WERI-Rb-1 (cell line): ENCODE measurements at regions not wholly inside any gene's neighbourhood (a gene's known extent, or its start where the extent isn't known, plus 50 kb on each side); places are given as distances from the start of the nearest gene placed in this dataset.

ENCODE experiments used
- DNase-seq: peaks from one replicate; pipeline ENCODE4 v3.0.0-alpha.2; 2020
- H3K27ac ChIP-seq: fragments of 250-450 bp; sonication (Bioruptor Pico); 2 replicates; pipeline ENCODE4 v1.5.1; 2020; ENCODE audit warnings: mild to moderate bottlenecking, moderate library complexity
- H3K27me3 ChIP-seq: fragments of 250-450 bp; sonication (Bioruptor Pico); 2 replicates; pipeline ENCODE4 v1.5.1; 2021; ENCODE audit warnings: mild to moderate bottlenecking, low read depth, moderate library complexity; ENCODE audit not compliant: insufficient read depth, severe bottlenecking
- H3K36me3 ChIP-seq: fragments of 250-450 bp; sonication (Bioruptor Pico); 2 replicates; pipeline ENCODE4 v1.5.1; 2020; ENCODE audit warnings: mild to moderate bottlenecking, moderate library complexity
- H3K4me3 ChIP-seq: 2 replicates; pipeline ENCODE4 v1.5.1; 2011; ENCODE audit warnings: low read depth, mild to moderate bottlenecking, control low read depth, low read length
- H3K9me3 ChIP-seq: fragments of 250-450 bp; sonication (Bioruptor Pico); 2 replicates; pipeline ENCODE4 v1.5.1; 2021; ENCODE audit warnings: mild to moderate bottlenecking, moderate library complexity; ENCODE audit not compliant: severe bottlenecking
- TF ChIP-seq, protein P1 (sequence below): IDR thresholded peaks from 2 replicates; pipeline ENCODE4 v1.5.1; 2011; ENCODE audit warnings: low read depth, mild to moderate bottlenecking, control low read depth, inconsistent platforms, low read length

DNA sequence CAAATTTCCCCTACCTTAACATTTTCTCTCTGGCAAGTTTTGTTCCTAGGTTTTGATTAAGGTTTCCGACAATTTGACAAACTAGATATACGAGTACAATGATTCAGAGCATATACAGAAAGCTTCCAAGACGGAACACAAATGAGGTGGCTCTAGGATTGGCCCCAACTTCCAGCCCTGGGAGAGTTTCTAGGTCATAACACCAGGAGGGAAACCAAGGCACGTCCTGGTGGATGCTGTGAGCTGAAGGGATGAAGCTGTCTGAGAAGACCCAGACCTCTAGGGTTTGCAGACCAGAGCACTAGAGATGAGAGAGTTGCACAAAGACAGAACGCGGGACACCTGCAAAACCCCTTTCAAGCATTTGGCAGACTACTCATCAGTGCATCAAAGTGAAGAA is 51.5 kb upstream of the CAND1 start:
- Histone ChIP-seq H3K36me3 (no peaks in the 10 kb centered on the region), H3K27me3 (no peaks in the 10 kb centered on the region), H3K4me3 (no peak overlapping the region), H3K9me3 (peaks cover 4% of the 10 kb centered on the region), H3K27ac (no peak overlapping the region)
- TF ChIP-seq, protein P1, sequence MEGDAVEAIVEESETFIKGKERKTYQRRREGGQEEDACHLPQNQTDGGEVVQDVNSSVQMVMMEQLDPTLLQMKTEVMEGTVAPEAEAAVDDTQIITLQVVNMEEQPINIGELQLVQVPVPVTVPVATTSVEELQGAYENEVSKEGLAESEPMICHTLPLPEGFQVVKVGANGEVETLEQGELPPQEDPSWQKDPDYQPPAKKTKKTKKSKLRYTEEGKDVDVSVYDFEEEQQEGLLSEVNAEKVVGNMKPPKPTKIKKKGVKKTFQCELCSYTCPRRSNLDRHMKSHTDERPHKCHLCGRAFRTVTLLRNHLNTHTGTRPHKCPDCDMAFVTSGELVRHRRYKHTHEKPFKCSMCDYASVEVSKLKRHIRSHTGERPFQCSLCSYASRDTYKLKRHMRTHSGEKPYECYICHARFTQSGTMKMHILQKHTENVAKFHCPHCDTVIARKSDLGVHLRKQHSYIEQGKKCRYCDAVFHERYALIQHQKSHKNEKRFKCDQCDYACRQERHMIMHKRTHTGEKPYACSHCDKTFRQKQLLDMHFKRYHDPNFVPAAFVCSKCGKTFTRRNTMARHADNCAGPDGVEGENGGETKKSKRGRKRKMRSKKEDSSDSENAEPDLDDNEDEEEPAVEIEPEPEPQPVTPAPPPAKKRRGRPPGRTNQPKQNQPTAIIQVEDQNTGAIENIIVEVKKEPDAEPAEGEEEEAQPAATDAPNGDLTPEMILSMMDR = no peak
- DNase-seq = no peak
